Uterus (tissue), 2 donors: ENCODE measurements at regions not wholly inside any gene's neighbourhood (a gene's known extent, or its start where the extent isn't known, plus 50 kb on each side); places are given as distances from the start of the nearest gene placed in this dataset.

Experiments used
- CTCF ChIP-seq, 4 experiments: fragments of 200-600 bp in 2 of 4; fragments of 450-650 bp in 2 of 4; sonication (generic) in 2 of 4; IDR thresholded peaks; one replicate each; pipeline ENCODE4 v1.5.1; 2016 to 2019; ENCODE audit warnings: antibody characterized with exemption in 4 of 4, mild to moderate bottlenecking in 2 of 4, moderate library complexity in 1 of 4
- POLR2A ChIP-seq, 2 donors: fragments of 450-650 bp; IDR thresholded peaks; one replicate each; pipeline ENCODE4 v1.6.1; 2016; ENCODE audit warnings: antibody characterized with exemption in 2 of 2, mild to moderate bottlenecking in 1 of 2, moderate library complexity in 1 of 2

- TF ChIP-seq POLR2A (IDR thresholded peaks at IDR 0.05) (no peak), CTCF (IDR thresholded peaks at IDR 0.05) (no peak)
Observed at GRCh38 chr20:18971121-18971520, 157.5 kb downstream of the SCP2D1 start.
